Stimulated activated CD4-positive, alpha-beta T cell treated with anti-CD3 and anti-CD28 coated beads, Interleukin-1b, Interleukin-23, amount 100 ng/mL, for 1 hour (primary cell): ENCODE measurements at regions not wholly inside any gene's neighbourhood (a gene's known extent, or its start where the extent isn't known, plus 50 kb on each side); places are given as distances from the start of the nearest gene placed in this dataset.

Source experiments
- DNase-seq, 2 donors: peaks; one replicate each; pipeline ENCODE4 v3.0.0-alpha.2; 2020; ENCODE audit warnings: low read depth in 2 of 2

GRCh38 chr15:67000896-67001295 is 64.5 kb upstream of the SMAD3 start:
- no peak for DNase-seq

- DNase-seq, result no peak
Measured at GRCh38 chr15:67002368-67002767, 63.0 kb upstream of the SMAD3 start.

- no peak for DNase-seq
Measured at GRCh38 chr15:67003586-67003985, 61.8 kb upstream of the SMAD3 start.

- no peak for DNase-seq
Measured at GRCh38 chr15:67004142-67004541, 61.3 kb upstream of the SMAD3 start.

GRCh38 chr15:67005294-67005996 is 60.0 kb upstream of the SMAD3 start:
- no peak for DNase-seq

GRCh38 chr15:67006083-67007065 is 59.0 kb upstream of the SMAD3 start:
- no peak for DNase-seq

GRCh38 chr15:67009576-67010569 is 55.5 kb upstream of the SMAD3 start:
- DNase-seq, result no peak

GRCh38 chr15:67010898-67011616 is 54.3 kb upstream of the SMAD3 start:
- DNase-seq, result no peak

GRCh38 chr15:67011617-67012005 is 53.8 kb upstream of the SMAD3 start:
- no peak for DNase-seq

- DNase-seq, result no peak
Measured at GRCh38 chr15:67013696-67014095, 51.7 kb upstream of the SMAD3 start.
